ENCODE measurements at regions not wholly inside any gene's neighbourhood (a gene's known extent, or its start where the extent isn't known, plus 50 kb on each side); places are given as distances from the start of the nearest gene placed in this dataset.

DNA sequence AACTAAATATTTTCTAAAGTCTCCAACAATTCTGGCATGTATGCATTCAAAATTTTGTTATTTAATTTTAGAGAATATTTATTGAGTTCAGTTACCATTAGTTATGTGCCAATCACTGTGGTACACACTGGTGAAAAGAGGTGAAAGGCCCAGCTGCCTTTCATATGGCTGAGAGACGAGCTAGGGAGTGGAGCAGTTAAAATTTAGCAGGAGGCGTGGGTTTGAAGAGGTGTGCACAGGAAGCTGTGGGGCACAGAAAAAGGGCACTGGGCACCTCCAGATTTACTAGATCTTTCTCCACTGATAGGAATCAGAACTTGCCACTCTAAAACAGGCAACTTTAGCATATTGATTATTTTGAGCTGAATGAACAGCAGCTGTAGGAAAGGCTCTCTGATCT is 347.1 kb downstream of the CD83 start:
- no CpG with 5 or more reads among the region's 2 CpGs for WGBS, 2 donors (ENCODE audit: extremely low coverage in 2 of 2, insufficient read length in 2 of 2, insufficient replicate concordance in 1 of 2)
- Histone ChIP-seq H3K4me1 (ENCODE audit: control insufficient read depth in 2 of 2, insufficient read depth in 1 of 2, low read depth in 1 of 2, low read length in 2 of 2) (no peaks in the 10 kb centered on the region), H3K79me1 (ENCODE audit: low read depth, low read length) (no peaks in the 10 kb centered on the region)

DNA sequence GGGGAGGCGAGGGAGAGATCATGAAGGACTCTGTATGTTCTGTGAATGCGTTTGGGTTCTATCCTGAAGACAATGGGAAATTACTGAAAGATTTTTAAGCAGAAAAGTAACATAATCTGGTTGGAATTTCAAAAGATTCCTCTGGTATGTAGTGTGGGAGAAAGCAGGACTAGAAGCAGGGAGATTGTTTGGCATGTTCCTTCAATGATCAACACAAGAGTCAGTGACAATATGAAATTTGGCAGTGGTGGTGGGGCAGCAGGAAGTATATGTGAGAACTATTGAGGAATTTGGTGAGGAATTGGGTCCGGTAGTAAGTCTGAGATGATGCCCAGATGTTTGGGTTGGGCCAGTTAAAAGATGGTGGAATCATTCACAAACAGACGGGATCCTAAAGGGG is 348.7 kb downstream of the CD83 start:
- Histone ChIP-seq H3K27me3 (ENCODE audit: control insufficient read depth in 3 of 3, insufficient read depth in 3 of 3, low read depth in 1 of 3, low read length in 3 of 3) (no peaks in the 10 kb centered on the region), H3K23ac (ENCODE audit: low read depth, low read length, poor library complexity) (no peak overlapping the region), H4K8ac (ENCODE audit: low read depth, low read length) (no peak overlapping the region), H2BK120ac (ENCODE audit: low read depth, low read length) (no peak overlapping the region), H3K4me1 (ENCODE audit: control insufficient read depth in 2 of 2, insufficient read depth in 1 of 2, low read depth in 1 of 2, low read length in 2 of 2) (no peaks in the 10 kb centered on the region), H4K91ac (ENCODE audit: low read depth, low read length, poor library complexity) (no peak overlapping the region), H3K14ac (ENCODE audit: low read length) (no peak overlapping the region), H3K9ac (ENCODE audit: low read depth, low read length, poor library complexity) (no peak overlapping the region), H3K4me3 (ENCODE audit: low read length in 2 of 2) (no peak overlapping the region), H3K79me1 (ENCODE audit: low read depth, low read length) (no peaks in the 10 kb centered on the region), H3K4me2 (ENCODE audit: insufficient read depth, low read length, poor library complexity, severe bottlenecking) (no peak overlapping the region), H2AFZ (ENCODE audit: low read length) (no peak overlapping the region), H3K18ac (ENCODE audit: low read length) (no peak overlapping the region), H3K4ac (ENCODE audit: low read length) (no peak overlapping the region), H2BK15ac (ENCODE audit: low read length) (no peak overlapping the region), H3K27ac (replicated peaks; ENCODE audit: low read length) (no peak overlapping the region), H2AK5ac (ENCODE audit: low read depth, low read length) (no peak overlapping the region), H3K9me3 (replicated peaks in 1 of 2; ENCODE audit: control insufficient read depth in 2 of 2, insufficient read depth in 1 of 2, low read depth in 1 of 2, low read length in 2 of 2) (peaks cover 0 to 7% of the 10 kb centered on the region in 2 donors), H2BK5ac (ENCODE audit: low read length) (no peak overlapping the region), H2BK12ac (ENCODE audit: low read length) (no peak overlapping the region), H3K36me3 (replicated peaks in 1 of 2; ENCODE audit: control insufficient read depth in 2 of 2, insufficient read depth in 2 of 2, low read length in 2 of 2) (no peaks in the 10 kb centered on the region)
- DNase-seq (ENCODE audit: low spot score): no peak
- WGBS, 2 donors (ENCODE audit: extremely low coverage in 2 of 2, insufficient read length in 2 of 2, insufficient replicate concordance in 1 of 2): 100% methylated on average over 2 of the region's 4 CpGs; no CpG with 5 or more reads in 1 of the 2 donors

More for the DNA sequence above, 347.1 kb downstream of the CD83 start:
- Histone ChIP-seq H3K27me3 (ENCODE audit: control insufficient read depth in 3 of 3, insufficient read depth in 3 of 3, low read depth in 1 of 3, low read length in 3 of 3) (no peaks in the 10 kb centered on the region), H3K18ac (ENCODE audit: low read length) (no peak overlapping the region), H3K4me2 (ENCODE audit: insufficient read depth, low read length, poor library complexity, severe bottlenecking) (no peak overlapping the region), H2BK12ac (ENCODE audit: low read length) (no peak overlapping the region), H3K9me3 (replicated peaks in 1 of 2; ENCODE audit: control insufficient read depth in 2 of 2, insufficient read depth in 1 of 2, low read depth in 1 of 2, low read length in 2 of 2) (peaks cover 0 to 7% of the 10 kb centered on the region in 2 donors), H4K8ac (ENCODE audit: low read depth, low read length) (no peak overlapping the region), H3K27ac (replicated peaks; ENCODE audit: low read length) (no peak overlapping the region), H3K23ac (ENCODE audit: low read depth, low read length, poor library complexity) (no peak overlapping the region), H4K91ac (ENCODE audit: low read depth, low read length, poor library complexity) (no peak overlapping the region), H2BK15ac (ENCODE audit: low read length) (no peak overlapping the region), H3K4me3 (ENCODE audit: low read length in 2 of 2) (no peak overlapping the region), H2AK5ac (ENCODE audit: low read depth, low read length) (no peak overlapping the region), H2BK120ac (ENCODE audit: low read depth, low read length) (no peak overlapping the region), H3K36me3 (replicated peaks in 1 of 2; ENCODE audit: control insufficient read depth in 2 of 2, insufficient read depth in 2 of 2, low read length in 2 of 2) (no peaks in the 10 kb centered on the region), H3K9ac (ENCODE audit: low read depth, low read length, poor library complexity) (no peak overlapping the region), H2BK5ac (ENCODE audit: low read length) (no peak overlapping the region), H2AFZ (ENCODE audit: low read length) (no peak overlapping the region), H3K4ac (ENCODE audit: low read length) (no peak overlapping the region), H3K14ac (ENCODE audit: low read length) (no peak overlapping the region)
- no peak for DNase-seq (ENCODE audit: low spot score)

DNA sequence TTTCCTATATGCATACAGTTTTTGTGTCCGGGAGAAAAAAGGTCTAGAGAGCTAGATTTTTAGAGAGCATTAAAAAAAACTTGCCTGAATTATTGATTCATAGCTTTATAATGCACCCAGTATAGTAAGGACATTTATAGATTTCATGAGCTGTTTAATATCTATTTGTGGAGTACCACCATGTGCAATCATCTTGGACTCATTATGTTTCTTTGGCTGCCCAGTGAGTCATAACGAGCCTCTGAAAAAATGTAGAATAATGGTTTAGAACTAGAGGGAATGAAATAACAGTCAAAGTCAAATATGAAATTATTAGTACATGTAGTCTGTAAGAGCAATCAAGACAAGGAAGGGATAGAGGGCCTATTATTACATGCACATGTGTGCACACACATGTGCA is 350.0 kb downstream of the CD83 start:
- Histone ChIP-seq H3K9me3 (replicated peaks in 1 of 2; ENCODE audit: control insufficient read depth in 2 of 2, insufficient read depth in 1 of 2, low read depth in 1 of 2, low read length in 2 of 2) (peaks cover 0 to 7% of the 10 kb centered on the region in 2 donors), H2BK12ac (ENCODE audit: low read length) (no peak overlapping the region), H3K14ac (ENCODE audit: low read length) (no peak overlapping the region), H3K27ac (replicated peaks; ENCODE audit: low read length) (no peak overlapping the region), H2AK5ac (ENCODE audit: low read depth, low read length) (no peak overlapping the region), H3K23ac (ENCODE audit: low read depth, low read length, poor library complexity) (no peak overlapping the region), H2BK120ac (ENCODE audit: low read depth, low read length) (no peak overlapping the region), H3K27me3 (ENCODE audit: control insufficient read depth in 3 of 3, insufficient read depth in 3 of 3, low read depth in 1 of 3, low read length in 3 of 3) (no peaks in the 10 kb centered on the region), H3K9ac (ENCODE audit: low read depth, low read length, poor library complexity) (no peak overlapping the region), H3K4ac (ENCODE audit: low read length) (no peak overlapping the region), H3K18ac (ENCODE audit: low read length) (no peak overlapping the region), H2AFZ (ENCODE audit: low read length) (no peak overlapping the region), H4K91ac (ENCODE audit: low read depth, low read length, poor library complexity) (no peak overlapping the region), H3K79me1 (ENCODE audit: low read depth, low read length) (no peaks in the 10 kb centered on the region), H2BK5ac (ENCODE audit: low read length) (no peak overlapping the region), H4K8ac (ENCODE audit: low read depth, low read length) (no peak overlapping the region), H3K36me3 (replicated peaks in 1 of 2; ENCODE audit: control insufficient read depth in 2 of 2, insufficient read depth in 2 of 2, low read length in 2 of 2) (no peaks in the 10 kb centered on the region), H3K4me1 (ENCODE audit: control insufficient read depth in 2 of 2, insufficient read depth in 1 of 2, low read depth in 1 of 2, low read length in 2 of 2) (no peaks in the 10 kb centered on the region), H3K4me3 (ENCODE audit: low read length in 2 of 2) (no peak overlapping the region), H3K4me2 (ENCODE audit: insufficient read depth, low read length, poor library complexity, severe bottlenecking) (no peak overlapping the region), H2BK15ac (ENCODE audit: low read length) (no peak overlapping the region)
- no peak for DNase-seq (ENCODE audit: low spot score)
- WGBS, 2 donors (ENCODE audit: extremely low coverage in 2 of 2, insufficient read length in 2 of 2, insufficient replicate concordance in 1 of 2): no CpG with 5 or more reads among the region's 2 CpGs

DNA sequence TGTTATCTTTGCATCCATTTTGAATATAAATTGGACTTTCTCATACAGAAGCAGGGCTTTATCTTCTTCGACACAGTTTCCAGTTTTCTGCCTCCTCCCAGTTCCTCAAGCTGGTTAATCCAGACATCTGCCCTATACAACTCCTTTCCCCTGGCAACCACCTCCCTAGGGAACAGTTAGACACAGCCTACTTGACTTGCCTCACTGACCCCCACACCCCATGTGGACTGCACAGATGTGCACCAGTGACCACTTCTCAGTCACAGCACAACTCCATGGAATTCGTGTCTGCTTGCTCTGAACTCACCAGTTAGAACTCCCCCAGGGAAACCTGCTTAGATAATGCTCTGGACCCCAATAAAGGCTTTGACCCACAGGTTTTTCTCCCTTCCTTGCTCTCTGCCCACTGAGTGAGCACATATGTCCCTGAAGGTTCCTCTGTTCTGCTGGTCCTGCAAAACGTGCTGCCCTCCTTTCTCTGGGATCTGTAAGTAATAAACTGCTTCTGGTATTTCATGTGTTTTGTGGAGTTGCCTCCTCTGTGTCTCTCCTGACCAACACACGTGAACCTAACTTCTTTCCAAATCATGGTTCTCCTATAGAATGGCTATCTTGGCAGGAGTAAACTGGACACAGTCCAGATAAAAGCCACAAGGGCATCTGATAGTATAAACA is 351.2 kb downstream of the CD83 start:
- Histone ChIP-seq H3K4me3 (ENCODE audit: low read length in 2 of 2) (no peak overlapping the region), H3K27me3 (ENCODE audit: control insufficient read depth in 3 of 3, insufficient read depth in 3 of 3, low read depth in 1 of 3, low read length in 3 of 3) (no peaks in the 10 kb centered on the region), H3K9me3 (replicated peaks in 1 of 2; ENCODE audit: control insufficient read depth in 2 of 2, insufficient read depth in 1 of 2, low read depth in 1 of 2, low read length in 2 of 2) (peaks cover 0 to 7% of the 10 kb centered on the region in 2 donors), H2BK120ac (ENCODE audit: low read depth, low read length) (no peak overlapping the region), H3K23ac (ENCODE audit: low read depth, low read length, poor library complexity) (no peak overlapping the region), H2AK5ac (ENCODE audit: low read depth, low read length) (no peak overlapping the region), H3K27ac (replicated peaks; ENCODE audit: low read length) (no peak overlapping the region), H4K91ac (ENCODE audit: low read depth, low read length, poor library complexity) (no peak overlapping the region), H3K4ac (ENCODE audit: low read length) (no peak overlapping the region), H3K18ac (ENCODE audit: low read length) (no peak overlapping the region), H2AFZ (ENCODE audit: low read length) (no peak overlapping the region), H3K14ac (ENCODE audit: low read length) (no peak overlapping the region), H2BK5ac (ENCODE audit: low read length) (no peak overlapping the region), H2BK12ac (ENCODE audit: low read length) (no peak overlapping the region), H2BK15ac (ENCODE audit: low read length) (no peak overlapping the region), H3K9ac (ENCODE audit: low read depth, low read length, poor library complexity) (no peak overlapping the region), H3K4me2 (ENCODE audit: insufficient read depth, low read length, poor library complexity, severe bottlenecking) (no peak overlapping the region), H4K8ac (ENCODE audit: low read depth, low read length) (no peak overlapping the region), H3K4me1 (ENCODE audit: control insufficient read depth in 2 of 2, insufficient read depth in 1 of 2, low read depth in 1 of 2, low read length in 2 of 2) (no peaks in the 10 kb centered on the region), H3K36me3 (replicated peaks in 1 of 2; ENCODE audit: control insufficient read depth in 2 of 2, insufficient read depth in 2 of 2, low read length in 2 of 2) (no peaks in the 10 kb centered on the region), H3K79me1 (ENCODE audit: low read depth, low read length) (no peaks in the 10 kb centered on the region)
- DNase-seq (ENCODE audit: low spot score): no peak
- no CpG with 5 or more reads among the region's 4 CpGs for WGBS, 2 donors (ENCODE audit: extremely low coverage in 2 of 2, insufficient read length in 2 of 2, insufficient replicate concordance in 1 of 2)
